ENCODE measurements at regions not wholly inside any gene's neighbourhood (a gene's known extent, or its start where the extent isn't known, plus 50 kb on each side); places are given as distances from the start of the nearest gene placed in this dataset.

DNA sequence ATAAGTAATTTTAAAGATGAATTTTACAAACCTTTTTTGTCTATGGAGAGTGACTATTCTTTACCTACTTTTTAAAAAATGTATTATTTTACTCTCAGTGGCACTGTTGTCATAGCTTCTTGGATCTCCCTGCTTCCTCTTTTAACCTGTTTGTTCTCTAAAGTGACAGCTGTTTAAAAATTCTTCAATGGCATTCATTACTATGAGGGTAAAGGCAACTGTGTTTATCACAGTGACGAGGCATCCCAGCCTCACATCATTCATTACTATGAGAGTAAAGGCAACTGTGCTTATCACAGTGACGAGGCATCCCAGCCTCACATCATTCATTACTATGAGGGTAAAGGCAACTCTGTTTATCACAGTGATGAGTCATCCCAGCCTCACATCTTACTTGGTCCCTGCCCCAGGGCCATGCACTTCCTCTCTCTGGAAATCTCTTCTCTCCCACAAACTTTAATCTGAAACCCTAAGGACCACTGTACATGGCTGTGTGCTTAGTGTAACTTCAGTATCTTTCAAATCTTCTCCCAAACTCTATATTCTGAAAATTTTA lies 101.7 kb upstream of the ZNF717 start:
- TF ChIP-seq RAD21 (IDR thresholded peaks at IDR 0.05; ENCODE audit: low read depth) (no peak), ZBTB7A (IDR thresholded peaks at IDR 0.05; ENCODE audit: low read depth) (no peak), EP300 (IDR thresholded peaks at IDR 0.05; ENCODE audit: borderline replicate concordance) (no peak)
